ENCODE measurements at regions not wholly inside any gene's neighbourhood (a gene's known extent, or its start where the extent isn't known, plus 50 kb on each side); places are given as distances from the start of the nearest gene placed in this dataset.
"Not testable (repeated sequence)": the region's sequence is repeated elsewhere in the genome, so short reads cannot be mapped to it uniquely, and the experiment has no call there.

- DNase-seq, result no peak
Observed at GRCh38 chr18:8501044-8501443, 108.2 kb upstream of the RAB12 start.

GRCh38 chr18:8503248-8503647, 106.0 kb upstream of the RAB12 start:
- no peak for DNase-seq

GRCh38 chr18:8504424-8504823, 104.8 kb upstream of the RAB12 start:
- DNase-seq, result no peak

GRCh38 chr18:8504880-8505435, 104.3 kb upstream of the RAB12 start:
- DNase-seq, result no peak

GRCh38 chr18:8506251-8507049, 102.8 kb upstream of the RAB12 start:
- no peak for DNase-seq

GRCh38 chr18:8507361-8507760, 101.9 kb upstream of the RAB12 start:
- no peak for DNase-seq

- no peak for DNase-seq
Observed at GRCh38 chr18:8507915-8508705, 101.1 kb upstream of the RAB12 start.

- DNase-seq, result no peak
Observed at GRCh38 chr18:8513249-8513648, 96.0 kb upstream of the RAB12 start.

- DNase-seq, result no peak
Observed at GRCh38 chr18:8514409-8514808, 94.8 kb upstream of the RAB12 start.

- DNase-seq, result no peak
Observed at GRCh38 chr18:8515142-8515865, 93.9 kb upstream of the RAB12 start.

GRCh38 chr18:8516371-8517250, 92.6 kb upstream of the RAB12 start:
- DNase-seq, result no peak

- DNase-seq, result no peak
Observed at GRCh38 chr18:8517276-8517675, 92.0 kb upstream of the RAB12 start.

- no peak for DNase-seq
Observed at GRCh38 chr18:8519102-8519501, 90.1 kb upstream of the RAB12 start.

- no peak for DNase-seq
Observed at GRCh38 chr18:8520266-8520665, 89.0 kb upstream of the RAB12 start.

- no peak for DNase-seq
Observed at GRCh38 chr18:8522756-8523155, 86.5 kb upstream of the RAB12 start.

- DNase-seq, result no peak
Observed at GRCh38 chr18:8525692-8526091, 83.5 kb upstream of the RAB12 start.

- no peak for DNase-seq
Observed at GRCh38 chr18:8526332-8526731, 82.9 kb upstream of the RAB12 start.

- DNase-seq, result no peak
Observed at GRCh38 chr18:8529609-8530008, 79.6 kb upstream of the RAB12 start.

- not testable (repeated sequence) for DNase-seq
Observed at GRCh38 chr18:8531084-8531483, 78.2 kb upstream of the RAB12 start.

- DNase-seq, result no peak
Observed at GRCh38 chr18:8536231-8536630, 73.0 kb upstream of the RAB12 start.

GRCh38 chr18:8536922-8537321, 72.3 kb upstream of the RAB12 start:
- DNase-seq, result no peak

- DNase-seq, result no peak
Observed at GRCh38 chr18:8537400-8537799, 71.8 kb upstream of the RAB12 start.
